ENCODE measurements at regions not wholly inside any gene's neighbourhood (a gene's known extent, or its start where the extent isn't known, plus 50 kb on each side); places are given as distances from the start of the nearest gene placed in this dataset.

DNA sequence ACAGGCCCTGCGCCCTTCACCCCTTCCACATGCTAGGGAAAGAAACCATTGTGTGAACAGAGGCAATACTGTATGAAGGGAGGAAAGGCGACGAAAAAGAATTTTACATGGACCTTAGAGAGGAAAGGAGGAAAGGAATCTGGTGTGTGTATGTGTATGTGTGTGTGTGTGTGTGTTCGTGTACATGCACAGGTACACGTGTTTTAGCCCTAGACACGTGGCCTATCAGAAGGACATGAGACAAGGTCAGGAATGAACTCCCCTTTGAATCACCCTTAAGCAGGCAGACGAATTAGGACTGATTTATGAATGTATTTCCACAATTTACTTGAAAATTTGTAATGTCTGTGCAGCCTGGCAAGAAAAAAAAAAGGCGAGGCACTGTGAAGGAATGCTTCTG, 276.0 kb downstream of the ZNF516 start:
- Histone ChIP-seq H3K4me1 (no peaks in the 10 kb centered on the region), H3K4me3 (no peak overlapping the region), H3K27me3 (no peaks in the 10 kb centered on the region), H3K9me3 (no peaks in the 10 kb centered on the region), H3K36me3 (no peaks in the 10 kb centered on the region), H3K27ac (no peak overlapping the region)
- no peak for DNase-seq
- no peak for TF ChIP-seq POLR2A (IDR thresholded peaks at IDR 0.05)
- TF ChIP-seq, protein P1, sequence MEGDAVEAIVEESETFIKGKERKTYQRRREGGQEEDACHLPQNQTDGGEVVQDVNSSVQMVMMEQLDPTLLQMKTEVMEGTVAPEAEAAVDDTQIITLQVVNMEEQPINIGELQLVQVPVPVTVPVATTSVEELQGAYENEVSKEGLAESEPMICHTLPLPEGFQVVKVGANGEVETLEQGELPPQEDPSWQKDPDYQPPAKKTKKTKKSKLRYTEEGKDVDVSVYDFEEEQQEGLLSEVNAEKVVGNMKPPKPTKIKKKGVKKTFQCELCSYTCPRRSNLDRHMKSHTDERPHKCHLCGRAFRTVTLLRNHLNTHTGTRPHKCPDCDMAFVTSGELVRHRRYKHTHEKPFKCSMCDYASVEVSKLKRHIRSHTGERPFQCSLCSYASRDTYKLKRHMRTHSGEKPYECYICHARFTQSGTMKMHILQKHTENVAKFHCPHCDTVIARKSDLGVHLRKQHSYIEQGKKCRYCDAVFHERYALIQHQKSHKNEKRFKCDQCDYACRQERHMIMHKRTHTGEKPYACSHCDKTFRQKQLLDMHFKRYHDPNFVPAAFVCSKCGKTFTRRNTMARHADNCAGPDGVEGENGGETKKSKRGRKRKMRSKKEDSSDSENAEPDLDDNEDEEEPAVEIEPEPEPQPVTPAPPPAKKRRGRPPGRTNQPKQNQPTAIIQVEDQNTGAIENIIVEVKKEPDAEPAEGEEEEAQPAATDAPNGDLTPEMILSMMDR (IDR thresholded peaks at IDR 0.05), result no peak

DNA sequence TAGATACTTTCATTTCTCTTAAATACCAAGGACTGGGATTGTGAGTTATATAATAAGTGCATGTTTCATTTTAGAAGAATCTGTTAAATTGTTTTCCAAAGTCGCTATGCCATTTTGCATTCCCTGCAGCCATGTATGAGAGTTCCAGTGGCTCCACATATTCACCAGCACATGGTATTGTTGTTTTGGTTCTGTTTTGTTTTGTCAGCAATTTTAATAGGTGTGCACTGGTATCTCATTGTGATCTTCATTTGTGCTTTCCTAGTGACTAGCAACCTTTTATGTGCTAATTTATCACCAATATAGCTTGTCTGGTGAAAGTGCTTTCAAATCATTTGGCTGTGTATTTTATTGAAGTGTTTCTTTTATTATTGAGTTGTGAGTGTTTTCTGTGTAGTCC, 278.9 kb downstream of the ZNF516 start:
- TF ChIP-seq, protein P1 (IDR thresholded peaks at IDR 0.05), result no peak
- TF ChIP-seq POLR2A (IDR thresholded peaks at IDR 0.05), result no peak
- no peak for DNase-seq
- Histone ChIP-seq H3K9me3 (no peaks in the 10 kb centered on the region), H3K27me3 (no peaks in the 10 kb centered on the region), H3K36me3 (no peaks in the 10 kb centered on the region), H3K27ac (no peak overlapping the region), H3K4me1 (no peaks in the 10 kb centered on the region), H3K4me3 (no peak overlapping the region)

DNA sequence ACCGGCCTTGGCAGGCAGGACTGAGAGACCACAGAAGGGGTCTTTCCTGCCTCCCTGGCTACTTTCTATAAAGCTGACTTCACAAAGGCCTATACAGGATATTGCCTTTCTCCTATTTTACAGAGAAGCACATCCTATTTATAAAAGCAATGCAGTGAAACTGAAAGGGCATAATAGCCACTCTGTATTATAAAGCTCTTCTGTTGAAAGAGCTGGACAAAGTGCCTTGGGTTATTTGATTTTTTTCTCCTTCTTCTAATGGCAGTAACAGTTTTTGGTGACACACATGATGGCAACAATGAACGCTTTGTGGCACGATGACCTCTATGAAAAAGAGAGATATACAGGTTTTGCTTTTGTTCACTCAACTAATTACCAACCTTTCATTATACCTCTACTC, 281.1 kb downstream of the ZNF516 start:
- no peaks in the 10 kb centered on the region for H3K4me1 ChIP-seq
- no peaks in the 10 kb centered on the region for H3K27me3 ChIP-seq
- H3K9me3 ChIP-seq, result no peaks in the 10 kb centered on the region
- H3K36me3 ChIP-seq, result no peaks in the 10 kb centered on the region
- H3K4me3 ChIP-seq, result no peak overlapping the region
- DNase-seq, result no peak
- TF ChIP-seq, protein P1 (IDR thresholded peaks at IDR 0.05), result no peak
- no peak for TF ChIP-seq POLR2A (IDR thresholded peaks at IDR 0.05)
- H3K27ac ChIP-seq, result no peak overlapping the region

DNA sequence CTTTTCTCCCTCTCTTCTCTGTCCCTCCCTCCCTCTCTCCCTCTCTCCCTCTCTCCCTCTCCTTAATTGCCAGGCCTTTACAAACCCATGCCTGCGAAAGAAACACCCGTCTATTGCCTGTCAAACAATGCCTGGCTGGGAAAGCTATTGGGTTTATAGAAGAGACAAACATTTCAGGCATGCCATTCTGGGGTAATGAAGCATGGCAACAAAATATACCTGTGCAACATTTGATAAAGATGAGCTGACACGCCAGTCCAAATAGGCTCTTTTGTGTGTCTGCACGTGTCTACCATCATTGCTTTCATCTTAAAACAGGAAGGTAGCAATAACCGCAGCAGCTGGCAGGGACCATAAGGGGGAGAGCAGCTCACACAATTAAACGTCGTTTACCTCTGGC, 282.1 kb downstream of the ZNF516 start:
- no peaks in the 10 kb centered on the region for H3K4me1 ChIP-seq
- H3K4me3 ChIP-seq, result no peak overlapping the region
- DNase-seq, result no peak
- H3K27ac ChIP-seq, result no peak overlapping the region
- TF ChIP-seq, protein P1 (IDR thresholded peaks at IDR 0.05), result no peak
- TF ChIP-seq POLR2A (IDR thresholded peaks at IDR 0.05), result no peak
- no peaks in the 10 kb centered on the region for H3K27me3 ChIP-seq
- H3K36me3 ChIP-seq, result no peaks in the 10 kb centered on the region
- H3K9me3 ChIP-seq, result no peaks in the 10 kb centered on the region

DNA sequence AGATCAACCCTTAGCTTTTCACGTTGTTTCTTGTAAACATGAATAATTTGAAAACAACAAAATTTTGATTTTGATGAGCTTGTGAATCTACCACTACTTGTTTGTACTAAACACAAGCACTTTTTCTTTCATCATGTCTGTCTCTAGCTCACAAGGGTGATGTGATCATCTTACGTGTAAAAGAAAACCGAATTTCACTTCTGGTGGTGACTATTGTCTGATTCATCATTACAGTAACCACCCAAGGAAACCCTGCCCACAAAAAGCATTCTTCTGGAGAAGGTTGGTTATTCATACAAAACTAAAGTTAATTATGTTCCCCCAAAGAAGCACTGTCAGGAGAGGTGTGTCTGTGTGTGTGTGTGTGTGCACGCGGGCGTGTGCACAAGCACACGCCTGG, 285.4 kb downstream of the ZNF516 start:
- no peak for TF ChIP-seq POLR2A (IDR thresholded peaks at IDR 0.05)
- TF ChIP-seq, protein P1 (IDR thresholded peaks at IDR 0.05), result no peak

DNA sequence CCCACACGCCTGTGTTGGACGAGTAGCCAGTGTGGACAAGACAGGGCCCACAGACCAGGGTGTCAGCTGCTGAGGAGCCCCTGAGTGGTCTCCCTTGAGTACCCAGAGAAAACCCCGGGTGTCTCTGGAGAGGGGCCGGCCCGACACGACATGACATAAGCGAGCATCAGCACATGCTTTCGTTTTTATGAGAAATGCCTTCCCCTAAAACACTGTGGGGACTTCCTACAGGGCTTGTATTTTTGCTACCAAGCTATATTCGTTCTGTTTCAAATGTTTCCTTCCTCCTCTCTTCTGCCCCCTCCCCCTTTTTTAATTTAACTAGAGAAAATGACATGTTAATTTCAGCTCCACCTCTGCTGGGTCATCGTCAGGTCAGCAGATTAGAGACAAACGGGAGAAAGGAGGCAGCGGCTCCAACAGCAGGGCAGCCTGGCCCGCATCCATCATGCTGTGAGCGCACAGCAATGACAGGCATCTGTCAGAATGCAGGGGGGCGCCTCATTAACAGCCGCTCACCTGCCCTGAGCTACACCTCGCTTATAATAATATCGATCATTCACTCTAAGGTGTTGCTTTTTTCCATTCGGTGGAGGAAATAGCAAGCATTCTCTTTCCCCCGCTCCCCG, 286.2 kb downstream of the ZNF516 start:
- no peaks in the 10 kb centered on the region for H3K9me3 ChIP-seq
- H3K4me3 ChIP-seq, result no peak overlapping the region

More for the DNA sequence above, 285.4 kb downstream of the ZNF516 start:
- DNase-seq, result no peak
- no peak overlapping the region for H3K27ac ChIP-seq
- H3K9me3 ChIP-seq, result no peaks in the 10 kb centered on the region
- H3K4me1 ChIP-seq, result no peaks in the 10 kb centered on the region
- no peaks in the 10 kb centered on the region for H3K27me3 ChIP-seq
- H3K36me3 ChIP-seq, result no peaks in the 10 kb centered on the region
- no peak overlapping the region for H3K4me3 ChIP-seq

More for the DNA sequence above, 286.2 kb downstream of the ZNF516 start:
- H3K27ac ChIP-seq, result no peak overlapping the region
- H3K4me1 ChIP-seq, result no peaks in the 10 kb centered on the region
- no peak for TF ChIP-seq POLR2A (IDR thresholded peaks at IDR 0.05)
- TF ChIP-seq, protein P1 (IDR thresholded peaks at IDR 0.05), result no peak
- H3K27me3 ChIP-seq, result no peaks in the 10 kb centered on the region
- DNase-seq, result no peak
- no peaks in the 10 kb centered on the region for H3K36me3 ChIP-seq
